OCI-M1 (cell line): ENCODE measurements at regions not wholly inside any gene's neighbourhood (a gene's known extent, or its start where the extent isn't known, plus 50 kb on each side); places are given as distances from the start of the nearest gene placed in this dataset.

ENCODE experiments used
- DNase-seq: peaks from one replicate; lab custom pipeline; 2025; lab: John Stamatoyannopoulos, UW

DNA sequence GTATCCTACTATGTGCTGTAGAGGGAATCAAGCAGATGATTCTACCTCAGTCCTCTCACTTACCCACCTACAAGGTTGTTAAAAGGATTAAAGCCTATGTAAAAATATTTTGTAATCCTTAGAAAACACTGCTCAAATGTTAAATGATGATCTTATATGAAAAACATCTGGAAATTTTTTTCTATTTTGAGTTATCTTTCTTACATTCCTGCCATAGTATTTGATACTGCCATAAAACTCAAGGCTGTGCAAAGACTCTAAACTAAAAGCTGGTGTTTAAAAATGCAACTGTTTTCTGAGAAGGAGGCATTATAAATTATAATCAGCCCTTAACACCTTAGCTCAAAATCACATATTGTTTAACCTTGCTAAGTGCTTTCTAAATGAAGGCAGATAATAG lies 474.2 kb downstream of the PRELID2 start:
- DNase-seq: no peak

GRCh38 chr5:145350513-145350912 lies 484.6 kb downstream of the PRELID2 start:
- no peak for DNase-seq

DNA sequence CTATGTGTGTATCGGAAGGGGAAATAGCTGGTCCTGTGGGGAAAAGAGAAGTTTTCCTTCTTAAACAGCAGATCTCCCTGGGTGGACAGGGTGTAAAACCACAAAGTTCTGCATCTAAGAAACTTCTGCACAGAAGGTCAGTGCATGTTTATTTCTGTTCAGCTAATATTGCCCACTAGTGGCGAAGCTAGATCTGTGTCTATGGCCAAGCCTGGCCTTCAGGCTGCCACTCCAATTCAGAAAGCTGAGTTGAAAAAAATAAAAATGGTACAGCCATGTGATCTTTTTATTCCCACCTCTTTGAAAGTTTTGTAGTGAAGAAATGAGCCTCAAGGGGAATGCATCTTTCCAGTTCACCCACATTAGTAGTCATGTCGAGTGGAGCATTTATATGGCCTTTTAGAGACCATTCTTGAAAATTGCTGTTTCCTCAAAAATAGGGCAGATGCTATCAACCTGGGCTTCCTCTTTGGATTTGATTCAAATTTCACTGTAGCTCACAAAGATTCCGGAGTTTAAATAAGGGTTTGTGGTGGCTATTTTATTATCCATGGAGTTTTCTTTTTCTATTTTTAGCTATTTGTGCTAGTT lies 488.0 kb downstream of the PRELID2 start:
- peak; percentile 88 for DNase-seq

GRCh38 chr5:145345511-145346287 lies 489.4 kb downstream of the PRELID2 start:
- no peak for DNase-seq

DNA sequence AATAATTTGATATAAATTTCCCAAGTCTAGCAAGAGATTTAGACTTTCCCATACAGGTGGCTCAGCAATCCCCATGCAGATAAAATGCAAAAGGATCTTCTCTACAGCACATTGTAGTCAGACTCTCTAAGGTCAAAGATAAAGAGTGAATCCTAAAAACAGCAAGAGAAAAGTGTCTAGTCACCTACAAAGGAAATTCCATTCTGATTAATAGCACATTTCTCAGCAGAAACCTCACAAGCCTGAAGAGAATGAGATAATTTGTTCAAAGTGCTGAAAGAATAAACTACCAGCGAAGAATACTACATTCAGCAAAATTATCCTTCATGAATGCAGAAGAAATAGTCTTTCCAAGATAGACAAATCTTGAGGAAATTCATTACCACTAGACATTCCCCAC lies 493.3 kb downstream of the PRELID2 start:
- DNase-seq: peak; percentile 15

- no peak for DNase-seq
Measured at GRCh38 chr5:145340099-145340498, 495.0 kb downstream of the PRELID2 start.

GRCh38 chr5:145324767-145325479 lies 510.2 kb downstream of the PRELID2 start:
- no peak for DNase-seq

DNA sequence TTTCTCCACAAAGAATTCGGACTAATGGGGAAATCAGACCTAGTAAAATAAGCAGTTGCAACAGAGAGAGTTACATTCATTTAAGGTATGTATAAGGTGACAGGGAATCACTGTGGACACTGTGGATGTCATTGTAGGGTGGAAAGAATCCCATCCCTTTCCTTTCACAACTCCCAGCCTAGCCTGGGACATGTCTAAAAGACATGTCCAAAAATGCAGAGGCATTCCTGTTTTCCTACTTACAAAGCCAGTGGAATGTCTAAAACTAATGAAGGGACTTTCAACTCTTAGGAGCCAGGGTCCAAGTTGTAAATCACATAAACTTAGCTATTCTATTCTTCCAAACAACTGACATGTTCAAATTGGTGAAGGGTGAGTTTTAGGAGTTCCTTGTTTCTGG lies 511.0 kb downstream of the PRELID2 start:
- DNase-seq: no peak

DNA sequence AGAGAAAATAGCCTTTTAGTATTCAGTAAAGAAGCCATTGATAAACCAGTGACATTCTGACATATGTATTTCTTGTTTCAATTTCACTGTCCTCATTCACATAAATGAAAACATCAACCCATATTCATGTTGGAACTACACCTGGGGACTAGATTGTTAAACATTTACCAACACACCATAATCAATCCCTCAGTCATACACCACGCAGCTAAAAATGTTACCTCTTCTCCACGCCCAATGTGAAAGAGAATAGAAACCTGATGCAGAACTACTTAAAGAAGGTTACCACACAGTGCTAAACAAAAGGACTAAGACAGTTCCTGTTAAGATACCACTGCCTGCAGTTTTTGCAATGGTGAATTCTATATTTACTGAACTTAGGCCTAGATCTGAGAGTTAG lies 518.9 kb downstream of the PRELID2 start:
- DNase-seq: no peak

GRCh38 chr5:145307866-145308382 lies 527.2 kb downstream of the PRELID2 start:
- DNase-seq: no peak

GRCh38 chr5:145295236-145295835 lies 539.8 kb downstream of the PRELID2 start:
- no peak for DNase-seq

GRCh38 chr5:145294331-145294730 lies 540.8 kb downstream of the PRELID2 start:
- DNase-seq: no peak

DNA sequence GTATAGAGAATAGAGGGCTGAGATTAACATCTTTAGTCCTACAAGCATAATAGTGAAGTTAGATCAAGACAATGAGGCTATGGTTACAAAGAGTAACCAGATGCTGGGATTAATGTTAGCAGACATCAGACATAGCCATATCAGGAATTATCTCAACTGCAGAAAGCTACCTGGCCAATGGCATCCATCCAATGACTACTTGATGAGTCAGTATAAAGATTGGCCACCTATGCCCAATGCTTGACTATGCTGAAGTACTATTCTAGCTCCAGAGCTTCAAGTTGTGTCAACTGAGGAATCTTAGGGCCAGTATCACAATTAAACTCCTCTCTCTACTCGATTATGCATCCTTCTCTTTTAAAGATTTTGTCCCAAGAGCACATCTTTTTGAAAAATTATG lies 541.4 kb downstream of the PRELID2 start:
- no peak for DNase-seq

DNA sequence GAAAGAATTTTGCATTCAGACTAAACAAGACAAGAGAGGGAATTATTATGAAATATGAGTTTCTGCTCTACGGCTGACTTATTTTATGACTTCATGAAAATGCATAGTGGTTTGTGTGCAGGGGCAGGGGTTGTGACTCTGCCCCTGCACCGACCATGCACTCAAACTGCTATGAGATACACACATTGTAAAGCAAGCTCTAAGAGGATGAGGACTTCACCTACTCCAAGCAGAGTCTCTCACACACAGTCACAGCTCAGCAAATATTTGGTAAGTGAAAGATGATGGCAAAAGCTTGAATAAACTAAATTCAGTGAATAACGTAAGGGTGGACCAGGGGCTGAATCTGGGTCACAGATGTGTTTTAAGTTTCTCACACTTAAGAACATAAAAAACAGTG lies 542.9 kb downstream of the PRELID2 start:
- DNase-seq: no peak

GRCh38 chr5:145283141-145283810 lies 551.9 kb downstream of the PRELID2 start:
- DNase-seq: no peak

DNA sequence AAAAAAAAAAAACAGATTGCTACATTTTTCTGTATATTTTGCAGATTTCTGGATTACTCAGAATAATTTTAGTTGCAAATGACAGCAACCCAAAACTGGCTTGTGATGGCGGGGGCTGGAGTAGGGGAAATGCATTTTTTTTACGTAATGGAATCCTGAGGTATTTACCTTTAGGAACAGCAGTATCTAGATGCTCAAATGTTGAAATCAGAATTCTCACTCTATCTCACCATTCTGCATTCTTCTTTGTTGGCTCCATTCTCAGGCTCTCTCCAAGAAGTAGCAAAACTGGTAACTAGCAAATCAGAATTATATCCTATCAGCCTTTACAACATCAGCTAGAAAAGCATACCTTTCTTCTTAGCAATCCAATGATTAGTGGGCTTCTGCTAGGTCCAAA lies 554.3 kb downstream of the PRELID2 start:
- DNase-seq: no peak

GRCh38 chr5:145280214-145280613 lies 554.9 kb downstream of the PRELID2 start:
- no peak for DNase-seq

- no peak for DNase-seq
Measured at GRCh38 chr5:145260670-145261069, 574.5 kb downstream of the PRELID2 start.

DNA sequence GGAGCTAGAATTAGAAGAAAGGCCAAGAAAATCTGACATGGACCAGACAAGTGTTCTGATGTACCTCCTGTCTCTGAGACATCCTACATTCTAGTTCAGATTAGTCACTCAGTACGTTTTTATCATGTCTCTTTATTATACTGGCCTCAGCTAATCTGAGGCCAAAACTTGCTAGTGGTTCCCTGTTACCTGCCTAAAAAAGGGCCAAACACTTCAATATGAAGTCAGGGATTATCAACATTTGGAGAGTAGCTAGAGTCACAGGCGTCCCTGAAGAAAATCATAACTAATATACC lies 587.4 kb downstream of the PRELID2 start:
- no peak for DNase-seq

DNA sequence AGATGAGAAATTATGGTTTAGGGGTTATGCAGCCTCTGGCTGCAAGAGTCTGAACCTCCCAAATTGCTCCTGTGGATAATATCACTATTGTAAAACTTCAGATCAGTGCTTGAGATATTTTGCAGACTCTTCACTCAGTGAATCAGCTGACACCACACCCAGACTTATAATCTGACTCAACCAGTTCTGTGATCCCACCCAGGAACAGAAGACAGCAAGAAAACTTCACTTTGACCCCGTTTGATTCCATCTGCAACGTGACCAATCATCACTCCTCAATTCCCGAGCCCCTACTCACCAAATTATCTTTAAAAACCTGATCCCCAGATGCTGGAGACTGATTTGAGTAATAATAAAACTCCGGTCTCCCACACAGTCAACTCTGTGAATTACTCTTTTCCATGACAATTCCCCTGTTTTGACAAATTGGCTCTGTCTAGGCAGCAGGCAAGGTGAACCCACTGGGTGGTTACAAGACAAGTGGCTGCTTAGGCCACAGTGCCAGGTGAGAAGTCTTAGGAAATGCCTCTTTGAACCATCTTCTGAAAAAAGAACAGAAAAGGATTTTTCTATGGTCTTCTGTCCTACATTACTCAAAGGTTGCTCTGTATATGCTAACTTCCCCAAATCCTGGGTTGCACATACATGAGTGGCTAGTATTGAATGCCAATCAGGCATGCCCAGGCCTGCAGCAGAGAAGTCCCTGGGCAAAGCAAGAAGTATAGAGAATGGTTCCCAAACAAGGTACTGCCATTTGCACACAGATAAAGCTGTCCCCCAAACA lies 588.0 kb downstream of the PRELID2 start:
- no peak for DNase-seq

- no peak for DNase-seq
Measured at GRCh38 chr5:145246379-145246778, 588.8 kb downstream of the PRELID2 start.
